ENCODE measurements at regions not wholly inside any gene's neighbourhood (a gene's known extent, or its start where the extent isn't known, plus 50 kb on each side); places are given as distances from the start of the nearest gene placed in this dataset.

GRCh38 chr2:76506538-76506937 is 795.8 kb upstream of the GCFC2 start:
- TF ChIP-seq CTCF (conservative IDR thresholded peaks at IDR 0.05) (no peak), ZFX (IDR thresholded peaks at IDR 0.05) (no peak)
- H3K27ac ChIP-seq: no peak overlapping the region

DNA sequence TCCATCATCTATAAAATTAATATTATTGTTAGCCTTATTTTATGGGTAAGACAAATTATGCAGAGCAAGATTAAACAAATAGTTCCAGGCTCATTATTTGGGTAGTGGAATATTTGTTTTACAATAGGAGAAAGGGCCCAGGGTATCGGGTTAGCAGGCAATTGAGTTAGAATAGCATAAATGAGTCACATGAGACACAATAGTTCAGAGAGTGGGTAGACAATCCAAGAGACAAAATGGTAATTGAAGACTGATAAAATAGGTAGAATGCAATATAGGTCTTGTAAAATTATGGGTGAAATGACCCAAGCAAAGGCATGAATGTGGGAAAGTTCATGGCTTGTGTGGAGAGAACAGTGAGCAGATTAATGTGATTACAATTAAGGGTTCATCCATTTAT is 790.9 kb upstream of the GCFC2 start:
- no peak overlapping the region for H3K27ac ChIP-seq
- TF ChIP-seq ZFX (IDR thresholded peaks at IDR 0.05) (no peak), CTCF (conservative IDR thresholded peaks at IDR 0.05) (no peak)

DNA sequence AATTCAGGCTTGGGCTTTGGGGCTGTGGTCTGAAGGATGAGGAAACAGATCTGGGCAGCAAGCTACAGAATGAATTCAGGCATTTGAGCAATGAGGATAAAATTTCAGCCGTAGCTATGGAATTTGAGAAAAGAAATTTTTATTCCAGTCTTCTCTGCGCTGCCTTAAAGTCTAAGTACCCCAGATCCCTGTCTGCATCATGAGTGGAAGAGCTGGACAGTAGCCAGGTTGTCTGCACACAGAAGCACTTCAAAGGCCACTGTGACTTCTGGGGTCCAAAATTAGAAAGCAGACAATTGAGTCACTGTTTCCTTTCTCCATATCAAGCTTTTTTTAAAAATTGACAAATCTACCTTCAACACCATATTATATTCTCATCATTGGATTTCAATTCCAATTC is 787.6 kb upstream of the GCFC2 start:
- no peak overlapping the region for H3K27ac ChIP-seq
- TF ChIP-seq CTCF (conservative IDR thresholded peaks at IDR 0.05): no peak

DNA sequence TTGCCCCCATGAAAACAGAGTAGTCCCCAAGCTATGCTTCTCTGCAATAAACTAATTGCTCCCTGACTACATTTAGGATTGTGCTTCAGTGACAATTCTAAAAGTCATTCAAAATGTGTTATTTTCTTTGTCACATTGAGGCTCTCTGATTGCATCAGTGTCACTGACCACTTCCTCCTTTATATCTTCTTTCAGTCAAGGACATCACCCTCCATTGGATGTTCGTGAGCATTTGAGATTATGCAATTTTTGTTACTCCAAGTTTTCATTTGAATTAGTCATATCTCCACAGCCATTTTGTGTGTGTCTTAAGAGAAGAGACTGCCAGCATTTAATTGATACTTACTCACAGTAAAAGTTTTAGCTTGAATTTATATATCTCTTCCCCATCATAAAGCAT is 780.8 kb upstream of the GCFC2 start:
- TF ChIP-seq CTCF (conservative IDR thresholded peaks at IDR 0.05): no peak
- TF ChIP-seq ZFX (IDR thresholded peaks at IDR 0.05): no peak
- H3K27ac ChIP-seq: no peak overlapping the region

DNA sequence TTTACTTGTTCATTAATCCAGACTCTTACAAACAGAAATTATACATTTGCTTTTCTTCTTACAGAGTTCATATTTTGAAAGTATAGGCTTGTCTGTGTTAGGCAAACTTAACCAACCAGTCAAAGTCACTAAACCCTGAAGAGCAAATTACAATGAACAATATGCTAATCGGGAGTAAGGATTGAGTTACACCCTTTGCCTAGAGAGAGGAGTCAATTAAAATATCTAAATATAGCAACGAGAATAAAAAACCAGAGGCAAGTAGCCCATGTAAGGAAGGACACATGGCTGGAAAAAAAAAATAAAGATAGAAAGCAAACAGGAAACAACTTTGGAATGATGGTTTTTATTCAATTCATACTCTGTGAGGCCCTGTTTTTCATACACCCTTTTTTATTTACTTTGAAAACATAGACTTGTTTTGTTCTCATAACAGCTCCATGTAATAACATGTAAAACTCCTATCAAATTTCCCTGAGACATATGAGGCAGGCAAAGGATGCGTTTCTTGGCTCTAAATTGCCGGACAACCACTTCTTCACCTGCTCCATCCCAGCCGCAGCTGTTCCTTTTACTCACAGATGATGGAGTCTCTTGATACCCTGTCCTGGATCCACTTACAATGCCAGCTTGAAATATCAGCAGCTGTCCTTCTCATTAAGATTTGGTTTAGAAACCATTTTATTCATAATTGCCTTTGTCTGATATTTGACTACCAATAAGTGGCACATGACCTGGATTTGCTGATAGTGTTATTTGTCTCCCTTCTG is 767.7 kb upstream of the GCFC2 start:
- no peak overlapping the region for H3K27ac ChIP-seq
- no peak for TF ChIP-seq ZFX (IDR thresholded peaks at IDR 0.05)
- TF ChIP-seq CTCF (conservative IDR thresholded peaks at IDR 0.05): no peak

DNA sequence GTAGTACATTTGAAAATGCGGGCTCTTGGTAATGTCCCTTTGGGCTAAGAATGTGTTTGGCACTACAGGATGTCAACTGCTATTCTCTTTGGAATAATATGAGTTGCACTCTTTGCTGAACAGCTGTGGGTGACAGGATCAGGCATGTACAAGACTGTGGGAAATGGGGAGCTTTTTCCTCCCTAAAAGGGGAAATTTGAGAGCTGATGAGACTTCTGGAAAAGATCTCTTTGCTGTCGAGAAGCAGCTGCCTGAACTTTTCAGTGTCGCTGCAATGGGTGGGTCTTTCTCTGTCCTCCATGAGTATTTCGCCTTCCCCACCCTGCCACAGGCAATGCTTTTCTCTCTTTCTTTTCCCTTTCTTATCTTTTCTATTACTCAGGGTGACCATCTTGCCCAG is 762.2 kb upstream of the GCFC2 start:
- TF ChIP-seq CTCF (conservative IDR thresholded peaks at IDR 0.05): no peak
- TF ChIP-seq ZFX (IDR thresholded peaks at IDR 0.05): no peak

DNA sequence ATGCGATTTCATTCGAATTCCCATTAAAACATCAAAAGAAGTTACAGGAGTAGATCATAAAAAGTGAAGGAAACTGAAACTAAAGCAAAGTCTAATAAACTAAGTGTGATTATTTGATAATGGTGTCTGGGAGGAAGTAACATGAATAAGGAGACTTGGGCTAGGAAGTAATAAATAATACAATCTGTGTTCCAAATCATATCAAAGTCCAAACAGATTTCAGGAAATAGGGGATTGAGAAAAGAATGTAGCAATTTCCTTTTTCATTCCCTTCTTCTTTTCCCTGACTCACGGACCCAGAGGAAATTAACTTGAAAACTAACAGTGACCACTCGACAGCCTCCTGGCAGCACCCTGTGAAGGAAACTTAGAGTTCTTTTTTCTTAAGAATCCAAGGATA is 758.4 kb upstream of the GCFC2 start:
- H3K27ac ChIP-seq: no peak overlapping the region
- no peak for TF ChIP-seq CTCF (conservative IDR thresholded peaks at IDR 0.05)
- TF ChIP-seq ZFX (IDR thresholded peaks at IDR 0.05): no peak

More for the DNA sequence above, 762.2 kb upstream of the GCFC2 start:
- no peak overlapping the region for H3K27ac ChIP-seq

Data from C4-2B (cell line).